ENCODE measurements at regions not wholly inside any gene's neighbourhood (a gene's known extent, or its start where the extent isn't known, plus 50 kb on each side); places are given as distances from the start of the nearest gene placed in this dataset.

- DNase-seq, result no peak
These were observed 239.9 kb upstream of the ZNF32 start for GRCh38 chr10:43888586-43888985.

GRCh38 chr10:43885842-43886241 is 237.2 kb upstream of the ZNF32 start:
- DNase-seq, result no peak

- no peak for DNase-seq
These were observed 236.6 kb upstream of the ZNF32 start for GRCh38 chr10:43885252-43885651.

- DNase-seq, result no peak
These were observed 235.9 kb upstream of the ZNF32 start for GRCh38 chr10:43884501-43885105.

- DNase-seq, result no peak
These were observed 234.0 kb upstream of the ZNF32 start for GRCh38 chr10:43882711-43883110.

GRCh38 chr10:43881657-43882056 is 233.0 kb upstream of the ZNF32 start:
- no peak for DNase-seq

GRCh38 chr10:43880160-43880559 is 231.5 kb upstream of the ZNF32 start:
- no peak for DNase-seq

GRCh38 chr10:43879742-43880141 is 231.1 kb upstream of the ZNF32 start:
- DNase-seq, result no peak

GRCh38 chr10:43879162-43879561 is 230.5 kb upstream of the ZNF32 start:
- DNase-seq, result no peak

GRCh38 chr10:43878386-43878785 is 229.7 kb upstream of the ZNF32 start:
- DNase-seq, result no peak

GRCh38 chr10:43876976-43877375 is 228.3 kb upstream of the ZNF32 start:
- no peak for DNase-seq

GRCh38 chr10:43874984-43875383 is 226.3 kb upstream of the ZNF32 start:
- DNase-seq, result no peak

- DNase-seq, result no peak
These were observed 225.0 kb upstream of the ZNF32 start for GRCh38 chr10:43873717-43874116.

- DNase-seq, result no peak
These were observed 224.0 kb upstream of the ZNF32 start for GRCh38 chr10:43872644-43873043.

- DNase-seq, result no peak
These were observed 222.9 kb upstream of the ZNF32 start for GRCh38 chr10:43871545-43871944.

- DNase-seq, result no peak
These were observed 222.3 kb upstream of the ZNF32 start for GRCh38 chr10:43870968-43871439.

- no peak for DNase-seq
These were observed 221.1 kb upstream of the ZNF32 start for GRCh38 chr10:43869669-43870322.

GRCh38 chr10:43868952-43869351 is 220.3 kb upstream of the ZNF32 start:
- DNase-seq, result no peak

- no peak for DNase-seq
These were observed 219.2 kb upstream of the ZNF32 start for GRCh38 chr10:43867667-43868565.

GRCh38 chr10:43867113-43867512 is 218.4 kb upstream of the ZNF32 start:
- DNase-seq, result no peak

GRCh38 chr10:43866712-43867111 is 218.0 kb upstream of the ZNF32 start:
- DNase-seq, result no peak

GRCh38 chr10:43865265-43866135 is 216.8 kb upstream of the ZNF32 start:
- no peak for DNase-seq

- DNase-seq, result no peak
These were observed 216.0 kb upstream of the ZNF32 start for GRCh38 chr10:43864656-43865055.

All from activated effector memory CD4-positive, alpha-beta T cell treated with Interleukin-2 at 50 U/mL for 16 hours (primary cell).